ENCODE measurements at regions not wholly inside any gene's neighbourhood (a gene's known extent, or its start where the extent isn't known, plus 50 kb on each side); places are given as distances from the start of the nearest gene placed in this dataset.

DNA sequence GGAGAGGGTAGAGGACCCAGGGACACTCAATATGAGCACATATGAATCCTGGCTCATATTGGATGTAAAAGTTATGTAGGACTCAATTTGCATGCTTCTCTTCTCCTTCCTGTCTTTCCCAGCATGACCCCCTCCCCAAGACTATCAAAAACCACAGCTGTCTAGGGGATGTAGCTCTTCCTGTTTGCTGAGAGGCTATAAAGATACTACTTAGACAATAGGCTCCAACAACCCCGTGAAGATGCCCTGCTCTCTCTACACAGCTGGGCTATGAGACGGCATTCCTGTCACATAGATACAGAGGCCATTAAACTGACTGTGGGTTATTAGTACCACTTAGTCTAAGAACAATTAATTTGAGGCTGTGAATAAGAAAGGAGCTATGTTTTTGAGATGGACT is 56.5 kb upstream of the PCSK1 start:
- TF ChIP-seq CTCF (tag by site-specific recombination; IDR thresholded peaks at IDR 0.05), result no peak
- no peak for TF ChIP-seq ZNF561 (tag by site-specific recombination; IDR thresholded peaks at IDR 0.05; ENCODE audit: borderline replicate concordance)
- TF ChIP-seq ZNF10 (tag by site-specific recombination; IDR thresholded peaks at IDR 0.05), result no peak
- TF ChIP-seq YY1 (tag by site-specific recombination; IDR thresholded peaks at IDR 0.05), result no peak
- no peak for TF ChIP-seq ZNF843 (tag by site-specific recombination; IDR thresholded peaks at IDR 0.05)
- TF ChIP-seq ZNF335 (tag by site-specific recombination; conservative IDR thresholded peaks at IDR 0.05), result no peak
- TF ChIP-seq ZNF610 (tag by site-specific recombination; IDR thresholded peaks at IDR 0.05; ENCODE audit: borderline replicate concordance), result no peak
